Fibroblast of skin of left biceps (primary cell): ENCODE measurements at regions not wholly inside any gene's neighbourhood (a gene's known extent, or its start where the extent isn't known, plus 50 kb on each side); places are given as distances from the start of the nearest gene placed in this dataset.

ENCODE experiments used
- DNase-seq, 2 experiments: peaks; one replicate each; pipeline ENCODE4 v3.0.0-alpha.2; 2013; ENCODE audit warnings: low read depth in 2 of 2

- DNase-seq = no peak
Observed at GRCh38 chr7:9856668-9857067, 1117.0 kb upstream of the PHF14 start.

- no peak for DNase-seq
Observed at GRCh38 chr7:9863545-9863944, 1110.1 kb upstream of the PHF14 start.

GRCh38 chr7:9869151-9869550 lies 1104.5 kb upstream of the PHF14 start:
- DNase-seq = no peak

DNA sequence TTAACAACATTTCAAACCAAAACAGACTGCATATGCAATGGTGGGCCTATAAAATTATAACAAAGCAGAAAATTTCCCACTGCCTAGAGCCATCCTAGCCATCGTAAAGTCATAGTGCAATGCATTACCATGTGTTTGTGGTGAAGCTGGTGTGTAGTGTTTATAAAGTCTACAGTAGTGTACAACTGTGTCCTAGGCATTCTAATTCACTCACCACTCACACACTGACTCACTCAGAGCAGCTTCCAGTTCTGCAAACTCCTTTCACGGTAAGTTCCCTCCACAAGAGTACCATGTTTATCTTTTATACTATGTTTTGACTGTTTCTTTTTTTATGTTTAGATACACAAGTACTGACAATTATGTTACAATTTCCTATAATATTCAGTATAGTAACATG lies 1104.1 kb upstream of the PHF14 start:
- no peak for DNase-seq

DNA sequence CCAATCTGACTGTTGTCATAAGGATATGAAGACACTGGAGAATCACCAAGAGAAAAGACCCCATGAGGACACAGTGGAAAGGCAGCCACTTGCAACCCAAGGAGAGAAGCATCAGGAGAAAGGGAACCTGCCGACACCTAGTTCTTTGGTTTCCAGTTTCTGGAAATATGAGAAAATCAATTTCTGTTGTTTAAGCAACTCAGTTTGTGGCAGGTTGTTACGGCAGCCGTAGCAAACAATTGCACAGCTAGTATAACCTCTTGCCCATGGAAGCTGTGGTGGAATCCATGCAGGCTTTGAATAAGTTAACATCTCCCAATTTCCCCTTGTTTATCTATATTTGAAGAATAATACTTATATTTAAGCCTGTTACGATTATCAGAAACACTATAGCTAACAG lies 1103.0 kb upstream of the PHF14 start:
- DNase-seq = no peak

GRCh38 chr7:9874182-9874581 lies 1099.5 kb upstream of the PHF14 start:
- no peak for DNase-seq

GRCh38 chr7:9876053-9876452 lies 1097.6 kb upstream of the PHF14 start:
- no peak for DNase-seq

- no peak for DNase-seq
Observed at GRCh38 chr7:9889554-9889953, 1084.1 kb upstream of the PHF14 start.

- no peak for DNase-seq
Observed at GRCh38 chr7:9890092-9890491, 1083.6 kb upstream of the PHF14 start.

GRCh38 chr7:9891056-9891455 lies 1082.6 kb upstream of the PHF14 start:
- DNase-seq = no peak

- DNase-seq = no peak
Observed at GRCh38 chr7:9900339-9900738, 1073.3 kb upstream of the PHF14 start.

GRCh38 chr7:9921326-9921725 lies 1052.3 kb upstream of the PHF14 start:
- no peak for DNase-seq

DNA sequence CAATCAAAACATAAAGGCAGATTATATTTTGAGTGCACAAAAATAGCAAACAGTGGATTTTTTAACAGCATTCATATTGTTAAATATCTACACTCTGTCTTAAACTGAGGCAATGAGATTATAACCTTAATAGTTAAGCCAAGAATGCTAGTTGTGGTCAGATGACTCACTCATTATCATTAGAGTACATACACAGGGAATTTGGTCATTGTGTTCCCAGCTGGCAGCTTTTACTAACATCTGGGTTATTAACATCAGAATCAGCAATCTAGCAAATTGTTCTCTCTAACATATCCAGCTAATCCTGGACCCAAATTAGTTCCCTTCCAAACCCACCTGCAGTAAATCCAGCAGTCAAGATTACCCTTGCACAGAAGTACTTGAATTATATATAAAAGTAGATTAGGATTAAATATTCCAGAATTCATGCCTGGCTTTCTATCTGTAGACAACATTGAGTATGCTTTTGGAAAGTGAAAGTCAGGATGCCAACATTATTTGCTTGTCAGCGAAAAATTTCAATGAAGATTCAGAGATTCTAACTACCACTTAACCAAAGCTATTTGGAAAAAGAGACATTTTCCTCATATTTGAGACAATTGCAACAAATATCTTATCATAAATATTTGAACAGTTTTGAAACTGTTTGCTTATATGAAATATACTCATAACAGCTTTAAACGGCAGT lies 1035.6 kb upstream of the PHF14 start:
- no peak for DNase-seq

- no peak for DNase-seq
Observed at GRCh38 chr7:9939176-9939575, 1034.5 kb upstream of the PHF14 start.

- DNase-seq = no peak
Observed at GRCh38 chr7:9945131-9945530, 1028.5 kb upstream of the PHF14 start.

DNA sequence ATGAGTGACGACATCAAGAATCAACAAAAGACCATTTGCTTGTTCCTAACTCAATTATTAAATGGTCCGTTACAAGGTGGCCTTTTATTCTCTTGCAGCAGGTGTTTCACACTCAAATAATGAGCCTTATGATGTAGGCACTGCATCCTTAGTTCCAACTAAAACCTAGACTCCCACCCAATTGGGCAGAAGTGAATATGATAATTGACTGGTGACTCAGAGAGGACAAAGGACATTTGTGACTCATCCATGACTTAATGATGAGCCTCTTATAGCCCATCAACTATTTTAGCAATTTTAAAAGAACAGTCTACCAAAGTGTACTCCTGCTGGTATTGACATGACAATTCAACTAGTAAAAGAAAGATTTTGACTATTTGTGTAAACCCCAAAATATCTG lies 1027.8 kb upstream of the PHF14 start:
- DNase-seq = no peak

GRCh38 chr7:9955138-9955537 lies 1018.5 kb upstream of the PHF14 start:
- no peak for DNase-seq

DNA sequence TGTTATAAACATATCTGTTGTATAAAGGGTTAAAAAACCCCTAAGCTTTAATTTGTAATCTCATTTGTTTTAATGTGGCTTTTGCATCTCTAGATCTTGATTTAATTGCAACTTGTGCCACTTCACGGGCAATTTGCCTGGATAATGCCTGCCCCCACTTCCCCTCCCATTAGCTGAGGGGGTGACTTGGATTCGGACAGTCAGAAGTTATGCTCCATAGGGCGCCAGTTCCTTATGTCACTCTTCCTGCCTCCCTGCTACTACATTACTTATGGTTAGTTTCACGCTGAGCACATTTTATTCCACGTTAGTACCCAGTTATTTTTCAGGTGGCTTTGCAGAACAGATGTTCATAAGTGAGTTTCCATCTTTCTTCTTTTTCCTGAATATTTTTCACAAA lies 1015.2 kb upstream of the PHF14 start:
- no peak for DNase-seq

DNA sequence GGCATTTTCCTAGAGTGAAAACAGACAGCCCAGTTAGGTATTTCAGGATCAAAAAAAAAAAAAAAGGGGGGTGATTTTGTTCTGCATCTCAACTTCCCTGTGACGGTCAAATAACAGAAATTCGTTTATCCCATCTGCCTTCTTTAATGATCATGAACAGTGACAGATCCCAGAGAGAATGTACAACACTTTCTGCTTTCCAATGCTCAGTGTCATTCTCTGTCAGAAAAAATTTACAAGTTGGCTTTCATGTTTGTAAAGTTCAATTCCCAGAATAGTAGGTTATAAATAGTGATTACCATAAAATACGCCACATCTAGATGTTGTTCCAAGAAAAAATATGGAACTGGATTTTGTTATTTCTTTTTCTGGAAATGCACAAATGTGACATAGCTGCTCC lies 1013.2 kb upstream of the PHF14 start:
- DNase-seq = no peak

DNA sequence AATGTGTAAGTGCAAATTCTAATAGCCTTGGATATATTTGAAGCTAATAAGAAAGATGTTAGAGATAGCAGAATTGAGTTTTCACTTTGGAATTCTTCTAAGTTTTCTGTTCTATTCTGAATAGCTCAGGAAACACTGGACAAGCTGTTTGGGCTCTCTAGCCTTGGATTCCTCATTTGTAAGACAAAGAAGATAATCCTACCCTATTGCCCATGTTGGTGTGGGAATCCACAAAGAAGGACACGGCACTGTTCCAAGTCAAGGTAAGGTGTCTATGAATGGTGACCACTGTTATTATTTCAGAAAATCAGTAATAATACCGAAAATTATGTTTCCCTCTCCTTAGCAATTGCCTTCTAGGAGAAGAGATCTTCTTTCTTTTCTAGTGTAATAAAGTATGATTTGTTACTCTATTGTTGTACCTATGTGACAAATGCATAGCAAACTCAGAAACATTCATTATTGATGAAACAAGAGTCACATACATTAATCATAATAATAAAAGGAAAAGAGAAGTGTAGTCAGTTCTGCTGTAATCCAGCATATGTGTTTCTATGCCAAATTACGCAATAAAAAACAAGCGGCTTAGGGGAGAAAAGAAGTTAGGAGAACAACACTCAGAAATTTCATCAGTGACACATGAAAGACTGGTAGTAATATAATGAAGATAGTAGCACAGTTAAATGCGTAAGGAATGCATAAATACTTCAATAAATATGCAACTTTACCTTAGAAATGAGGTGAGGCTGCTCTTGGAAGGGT lies 1012.3 kb upstream of the PHF14 start:
- no peak for DNase-seq

GRCh38 chr7:9962742-9963141 lies 1010.9 kb upstream of the PHF14 start:
- DNase-seq = no peak

DNA sequence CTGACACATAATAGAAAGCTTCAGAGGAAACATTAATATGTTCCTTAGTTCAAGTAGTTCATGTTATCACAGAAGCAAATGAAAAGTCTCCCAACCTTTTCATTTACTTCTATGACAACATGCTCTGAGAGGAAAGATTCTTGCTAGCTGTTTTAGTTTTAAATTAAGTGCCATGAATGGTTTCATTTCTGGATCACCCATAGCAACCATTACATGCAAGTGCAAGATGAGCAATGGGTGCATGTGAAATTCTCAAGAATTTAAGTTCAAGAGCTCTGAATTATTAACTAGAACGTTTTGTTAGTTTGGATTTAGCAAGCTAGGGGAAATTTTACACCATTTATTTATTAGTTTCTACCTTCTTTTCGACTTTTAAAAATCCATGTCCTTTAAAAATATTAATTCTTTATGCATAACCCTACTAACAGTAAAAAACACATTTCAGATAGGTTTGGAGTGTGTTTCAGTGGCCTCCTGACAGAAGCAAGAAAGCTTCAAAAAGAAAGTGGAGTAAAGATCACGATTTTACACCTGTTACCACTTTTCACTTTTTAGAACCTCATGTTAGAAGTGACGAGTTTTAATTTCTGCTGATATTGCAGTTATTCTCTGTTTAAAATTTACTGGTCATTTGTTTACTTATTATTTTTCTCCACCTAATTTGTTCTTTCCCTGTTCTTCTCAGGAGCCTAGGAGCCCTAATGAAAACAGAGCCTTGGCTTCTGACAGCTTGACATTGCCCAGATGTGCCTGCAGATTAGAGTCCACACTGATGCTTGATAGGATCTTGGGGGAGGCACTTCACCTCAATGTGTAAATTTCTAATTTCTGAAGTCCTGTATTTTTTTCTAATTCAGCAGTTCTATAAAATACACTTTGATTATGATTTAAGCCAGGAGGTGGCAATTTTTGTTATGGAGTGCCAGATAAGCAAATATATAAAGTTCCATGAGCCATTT lies 995.3 kb upstream of the PHF14 start:
- no peak for DNase-seq
